IPS-18c (cell line): ENCODE measurements at regions not wholly inside any gene's neighbourhood (a gene's known extent, or its start where the extent isn't known, plus 50 kb on each side); places are given as distances from the start of the nearest gene placed in this dataset.

Source experiments
- H3K4me3 ChIP-seq: 2 replicates; pipeline ENCODE4 v1.7.0; 2013; ENCODE audit warnings: low read depth, mild to moderate bottlenecking, low read length, moderate library complexity; ENCODE audit not compliant: insufficient read depth
- H3K9me3 ChIP-seq: one replicate; pipeline ENCODE4 v1.6.1; 2013; ENCODE audit warnings: mild to moderate bottlenecking, low read length, moderate library complexity; ENCODE audit not compliant: control insufficient read depth, insufficient read depth

GRCh38 chr3:118298133-118298532, 736.5 kb downstream of the IGSF11 start:
- no peaks in the 10 kb centered on the region for H3K9me3 ChIP-seq

GRCh38 chr3:118304557-118304956, 730.1 kb downstream of the IGSF11 start:
- Histone ChIP-seq H3K9me3 (no peaks in the 10 kb centered on the region), H3K4me3 (no peak overlapping the region)

More at GRCh38 chr3:118298133-118298532, 736.5 kb downstream of the IGSF11 start:
- no peak overlapping the region for H3K4me3 ChIP-seq

GRCh38 chr3:118332699-118333098, 701.9 kb downstream of the IGSF11 start:
- peaks cover 5% of the 10 kb centered on the region for H3K9me3 ChIP-seq

DNA sequence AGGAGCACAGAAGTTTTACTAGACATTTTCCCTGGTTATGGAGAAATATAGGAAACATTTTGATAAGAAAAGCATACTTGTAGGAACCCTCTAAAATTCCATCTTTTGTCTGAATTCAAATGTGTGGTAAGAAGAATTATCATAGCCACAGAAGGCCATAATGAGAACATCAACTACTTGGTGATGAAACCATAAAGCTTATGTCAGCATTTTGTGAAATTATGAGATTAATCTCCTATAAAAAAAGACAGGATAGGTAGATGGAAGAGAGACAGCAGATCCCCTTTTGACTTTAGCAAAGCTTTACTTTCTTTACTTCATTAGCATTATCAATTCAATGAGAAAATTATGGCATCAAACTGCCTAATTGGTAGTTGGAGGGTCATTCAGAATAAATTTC, 697.0 kb downstream of the IGSF11 start:
- H3K9me3 ChIP-seq, result peaks cover 2% of the 10 kb centered on the region
- no peak overlapping the region for H3K4me3 ChIP-seq

More at GRCh38 chr3:118332699-118333098, 701.9 kb downstream of the IGSF11 start:
- H3K4me3 ChIP-seq, result no peak overlapping the region

- no peak overlapping the region for H3K4me3 ChIP-seq
These were observed 687.1 kb downstream of the IGSF11 start for GRCh38 chr3:118347396-118348168.

DNA sequence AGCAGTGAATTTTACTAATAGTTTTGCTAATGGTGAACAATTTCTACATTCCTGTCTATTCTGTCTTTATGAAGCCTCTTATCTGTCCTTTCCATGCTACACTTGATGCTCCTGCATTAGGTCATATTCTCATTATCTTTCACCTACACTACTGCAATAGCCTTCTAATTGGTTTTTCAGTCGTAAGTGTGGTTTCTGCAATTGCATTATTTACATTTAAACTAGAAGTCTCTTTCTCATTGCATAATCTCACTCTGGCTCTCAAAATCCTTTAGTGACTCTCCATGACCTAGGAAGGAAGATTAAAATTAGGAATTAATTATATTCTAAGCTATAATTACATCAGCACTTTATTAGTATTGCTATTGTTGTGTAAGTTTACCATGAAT, 686.5 kb downstream of the IGSF11 start:
- H3K4me3 ChIP-seq, result no peak overlapping the region
- H3K9me3 ChIP-seq, result no peaks in the 10 kb centered on the region

More at GRCh38 chr3:118347396-118348168, 687.1 kb downstream of the IGSF11 start:
- no peaks in the 10 kb centered on the region for H3K9me3 ChIP-seq

DNA sequence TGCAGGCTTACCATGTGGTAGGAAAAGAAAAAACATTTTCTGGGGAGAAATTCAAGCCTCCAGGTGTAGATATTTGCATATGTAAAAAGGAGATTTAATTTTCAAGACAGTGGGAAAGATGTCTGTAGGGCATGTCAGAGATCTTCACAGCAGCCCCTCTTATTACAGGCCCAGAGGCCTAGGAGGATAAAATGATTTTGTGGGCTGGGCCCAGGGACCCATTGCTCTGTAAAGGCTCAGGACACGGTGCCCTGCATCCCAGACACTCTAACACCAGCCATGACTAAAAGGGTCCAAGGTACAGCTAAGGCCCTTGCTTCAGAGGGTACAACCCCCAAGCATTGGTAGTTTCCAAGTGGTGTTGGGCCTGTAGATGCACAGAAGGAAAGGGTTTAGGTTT, 680.1 kb downstream of the IGSF11 start:
- peaks cover 8% of the 10 kb centered on the region for H3K9me3 ChIP-seq
- no peak overlapping the region for H3K4me3 ChIP-seq

GRCh38 chr3:118369892-118370491, 664.7 kb downstream of the IGSF11 start:
- Histone ChIP-seq H3K9me3 (no peaks in the 10 kb centered on the region), H3K4me3 (no peak overlapping the region)

- no peaks in the 10 kb centered on the region for H3K9me3 ChIP-seq
- no peak overlapping the region for H3K4me3 ChIP-seq
These were observed 654.1 kb downstream of the IGSF11 start for GRCh38 chr3:118380576-118380975.

DNA sequence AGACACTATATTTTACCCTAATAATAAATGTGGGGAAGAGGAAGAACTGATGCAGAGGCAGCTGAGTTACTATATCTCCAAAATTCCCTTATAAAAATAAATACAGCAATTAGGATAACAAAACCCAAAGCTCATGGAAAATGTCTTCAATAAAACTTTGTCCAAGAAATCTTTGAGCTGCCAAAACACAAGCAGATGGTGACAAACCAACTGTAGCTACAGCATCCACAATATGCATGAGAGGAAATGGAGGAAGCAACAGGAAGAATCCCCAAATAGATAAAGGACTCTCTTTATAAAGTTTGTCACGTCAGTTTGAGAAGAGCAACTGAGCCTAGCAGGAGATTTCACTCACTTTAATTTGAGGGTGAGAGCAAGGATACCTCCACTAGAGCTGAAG, 638.2 kb downstream of the IGSF11 start:
- H3K9me3 ChIP-seq, result no peaks in the 10 kb centered on the region
- H3K4me3 ChIP-seq, result no peak overlapping the region

DNA sequence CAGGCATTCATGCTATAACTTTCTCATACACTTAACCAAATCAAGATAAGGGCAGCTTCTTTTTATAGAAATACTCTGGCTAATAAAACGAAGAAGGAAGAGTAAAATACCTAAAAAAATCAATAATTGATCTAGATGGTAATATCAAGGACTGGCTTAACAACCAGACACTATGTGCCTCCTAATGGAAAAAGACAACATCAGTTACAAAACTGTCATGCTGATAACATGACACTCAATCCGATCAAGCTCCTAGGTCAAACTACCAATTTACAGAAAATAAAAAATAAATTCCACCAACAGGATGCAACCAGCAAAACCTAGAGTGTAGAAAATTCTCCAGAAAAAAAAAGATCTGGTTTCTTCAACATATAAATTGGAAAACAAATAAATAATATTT, 634.6 kb downstream of the IGSF11 start:
- H3K4me3 ChIP-seq, result no peak overlapping the region
- no peaks in the 10 kb centered on the region for H3K9me3 ChIP-seq

- no peaks in the 10 kb centered on the region for H3K9me3 ChIP-seq
- no peak overlapping the region for H3K4me3 ChIP-seq
These were observed 633.8 kb downstream of the IGSF11 start for GRCh38 chr3:118400886-118401285.

GRCh38 chr3:118401887-118402286, 632.8 kb downstream of the IGSF11 start:
- H3K4me3 ChIP-seq, result no peak overlapping the region
- no peaks in the 10 kb centered on the region for H3K9me3 ChIP-seq

DNA sequence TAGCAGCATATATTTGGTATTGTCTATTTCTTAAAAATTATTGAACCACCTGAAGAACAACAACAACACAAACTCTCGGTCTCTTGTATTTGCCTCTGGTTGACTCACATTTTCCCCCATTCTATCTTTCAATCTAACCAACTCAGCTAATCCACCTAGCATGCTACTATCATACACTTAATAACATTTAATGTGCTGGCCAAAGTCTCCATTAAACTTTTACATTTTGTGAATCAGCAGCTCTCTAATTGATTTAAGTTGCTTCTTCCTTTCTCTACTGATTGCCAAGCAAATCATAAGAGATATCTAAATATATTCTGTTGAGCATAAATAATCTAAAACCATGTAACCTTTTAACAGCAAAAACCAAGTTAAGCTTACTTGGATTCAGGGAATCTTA, 631.7 kb downstream of the IGSF11 start:
- H3K4me3 ChIP-seq, result no peak overlapping the region
- no peaks in the 10 kb centered on the region for H3K9me3 ChIP-seq

- H3K9me3 ChIP-seq, result no peaks in the 10 kb centered on the region
- no peak overlapping the region for H3K4me3 ChIP-seq
These were observed 628.1 kb downstream of the IGSF11 start for GRCh38 chr3:118406562-118406961.

GRCh38 chr3:118408431-118408830, 626.2 kb downstream of the IGSF11 start:
- no peak overlapping the region for H3K4me3 ChIP-seq
- H3K9me3 ChIP-seq, result no peaks in the 10 kb centered on the region

GRCh38 chr3:118412503-118412902, 622.1 kb downstream of the IGSF11 start:
- Histone ChIP-seq H3K9me3 (no peaks in the 10 kb centered on the region), H3K4me3 (no peak overlapping the region)

DNA sequence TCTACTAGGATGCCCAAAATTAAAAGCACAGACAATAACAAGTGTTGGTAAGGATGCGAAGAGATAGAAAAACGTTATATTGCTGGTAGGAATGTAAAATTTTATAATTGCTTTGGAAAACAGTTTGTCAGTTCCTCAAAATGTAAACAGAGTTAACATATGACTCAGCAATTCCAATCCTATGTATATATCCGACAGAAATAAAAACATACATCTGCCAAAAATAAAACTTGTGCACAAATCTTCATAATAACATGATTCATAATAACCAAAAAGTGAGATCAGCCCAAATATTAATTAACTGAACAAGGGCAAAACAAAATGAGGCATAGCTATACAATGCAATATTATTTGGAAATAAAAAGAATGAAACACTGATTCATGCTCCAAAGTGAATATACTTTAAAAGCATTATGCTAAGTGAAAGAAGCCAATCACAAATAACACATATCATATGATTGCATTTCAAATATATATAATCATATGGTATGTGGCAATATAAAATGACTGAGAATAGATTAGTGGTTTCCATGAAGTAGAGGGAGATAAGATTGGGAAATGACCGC, 609.3 kb downstream of the IGSF11 start:
- no peak overlapping the region for H3K4me3 ChIP-seq
- H3K9me3 ChIP-seq, result no peaks in the 10 kb centered on the region
